OCI-LY3 (cell line): ENCODE measurements at regions not wholly inside any gene's neighbourhood (a gene's known extent, or its start where the extent isn't known, plus 50 kb on each side); places are given as distances from the start of the nearest gene placed in this dataset.

ENCODE experiments used
- H2AFZ ChIP-seq: fragments of 200-600, 300-600 bp; shearing (Covaris generic); 2 replicates; pipeline ENCODE4 v1.6.0; 2014; ENCODE audit warnings: antibody characterized with exemption, low read depth, low read length
- H3K27ac ChIP-seq: fragments of 200-600, 300-600 bp; sonication (generic); 2 replicates; pipeline ENCODE4 v1.5.1; 2014; ENCODE audit warnings: mild to moderate bottlenecking, low read length, moderate library complexity, mixed read lengths
- H3K27me3 ChIP-seq: fragments of 200-600, 300-600 bp; sonication (generic); 2 replicates; pipeline ENCODE4 v1.6.1; 2014; ENCODE audit warnings: low read depth, low read length, mixed read lengths
- H3K36me3 ChIP-seq: fragments of 200-600, 300-600 bp; sonication (generic); replicated peaks from 2 replicates; pipeline ENCODE3; 2014; ENCODE audit warnings: low read depth, low read length, mixed read lengths
- H3K4me1 ChIP-seq: fragments of 300-600, 200-600 bp; sonication (generic); 2 replicates; pipeline ENCODE4 v1.6.1; 2014; ENCODE audit warnings: low read length, mixed read lengths
- H3K4me2 ChIP-seq: fragments of 200-600, 300-600 bp; sonication (generic); 2 replicates; pipeline ENCODE4 v1.6.1; 2014; ENCODE audit warnings: low read length, mixed read lengths
- H3K4me3 ChIP-seq: fragments of 300-600, 200-600 bp; sonication (generic); 2 replicates; pipeline ENCODE4 v1.5.1; 2014; ENCODE audit warnings: antibody characterized with exemption, mild to moderate bottlenecking, low read length, moderate library complexity
- H3K79me2 ChIP-seq: fragments of 300-600, 200-600 bp; shearing (Covaris generic); 2 replicates; pipeline ENCODE4 v1.6.1; 2014; ENCODE audit warnings: mild to moderate bottlenecking, low read length, mixed read lengths
- H3K9ac ChIP-seq: fragments of 300-600, 200-600 bp; shearing (Covaris generic); 2 replicates; pipeline ENCODE4 v1.6.0; 2014; ENCODE audit warnings: mild to moderate bottlenecking, low read length, moderate library complexity
- H3K9me3 ChIP-seq: fragments of 200-600, 300-600 bp; shearing (Covaris generic); 2 replicates; pipeline ENCODE4 v1.6.1; 2014; ENCODE audit warnings: low read length, mixed read lengths; ENCODE audit not compliant: insufficient read depth
- H4K20me1 ChIP-seq: fragments of 200-600, 300-600 bp; sonication (generic); 2 replicates; pipeline ENCODE4 v1.6.1; 2016; ENCODE audit warnings: low read length, mixed read lengths; ENCODE audit not compliant: insufficient read depth
- CTCF ChIP-seq: fragments of 200-600, 300-600 bp; sonication (generic); IDR thresholded peaks from 2 replicates; pipeline ENCODE4 v1.5.1; 2014; ENCODE audit warnings: antibody characterized with exemption, low read length, low read depth
- EZH2phosphoT487 ChIP-seq: fragments of 200-600 bp; shearing (Covaris generic); IDR thresholded peaks from 2 replicates; pipeline ENCODE4 v1.6.1; 2018; ENCODE audit warnings: antibody characterized with exemption, mixed run types, low read depth

GRCh38 chr3:194780706-194781105 is 95.0 kb downstream of the FAM43A start:
- no peak overlapping the region for H3K4me3 ChIP-seq
- H4K20me1 ChIP-seq = no peaks in the 10 kb centered on the region
- H3K36me3 ChIP-seq = no peaks in the 10 kb centered on the region
- no peaks in the 10 kb centered on the region for H3K9me3 ChIP-seq
- TF ChIP-seq EZH2phosphoT487 (no peak), CTCF (no peak)
- H3K27me3 ChIP-seq = peaks cover 46% of the 10 kb centered on the region
- no peak overlapping the region for H3K27ac ChIP-seq
- no peak overlapping the region for H2AFZ ChIP-seq
- H3K9ac ChIP-seq = no peak overlapping the region
- no peaks in the 10 kb centered on the region for H3K79me2 ChIP-seq
- H3K4me1 ChIP-seq = no peaks in the 10 kb centered on the region
- H3K4me2 ChIP-seq = no peak overlapping the region

GRCh38 chr3:194781617-194782016 is 95.9 kb downstream of the FAM43A start:
- no peak overlapping the region for H3K4me2 ChIP-seq
- no peak overlapping the region for H2AFZ ChIP-seq
- H3K27ac ChIP-seq = no peak overlapping the region
- no peaks in the 10 kb centered on the region for H3K36me3 ChIP-seq
- no peak overlapping the region for H3K9ac ChIP-seq
- H3K27me3 ChIP-seq = peaks cover 37% of the 10 kb centered on the region
- TF ChIP-seq EZH2phosphoT487 = no peak
- no peak for TF ChIP-seq CTCF
- H3K4me1 ChIP-seq = no peaks in the 10 kb centered on the region
- H3K4me3 ChIP-seq = no peak overlapping the region
- H3K9me3 ChIP-seq = no peaks in the 10 kb centered on the region
- H4K20me1 ChIP-seq = no peaks in the 10 kb centered on the region
- no peaks in the 10 kb centered on the region for H3K79me2 ChIP-seq

- H3K9me3 ChIP-seq = no peaks in the 10 kb centered on the region
- no peaks in the 10 kb centered on the region for H4K20me1 ChIP-seq
- H3K9ac ChIP-seq = no peak overlapping the region
- H3K27ac ChIP-seq = no peak overlapping the region
- H3K27me3 ChIP-seq = peaks cover 28% of the 10 kb centered on the region
- no peaks in the 10 kb centered on the region for H3K4me1 ChIP-seq
- H3K36me3 ChIP-seq = no peaks in the 10 kb centered on the region
- no peak overlapping the region for H3K4me3 ChIP-seq
- no peak overlapping the region for H2AFZ ChIP-seq
- H3K4me2 ChIP-seq = no peak overlapping the region
- TF ChIP-seq CTCF (no peak), EZH2phosphoT487 (no peak)
- no peaks in the 10 kb centered on the region for H3K79me2 ChIP-seq
These were observed 97.2 kb downstream of the FAM43A start for GRCh38 chr3:194782698-194783404.

- H3K27ac ChIP-seq = no peak overlapping the region
- no peak overlapping the region for H3K4me2 ChIP-seq
- H3K36me3 ChIP-seq = no peaks in the 10 kb centered on the region
- no peaks in the 10 kb centered on the region for H3K9me3 ChIP-seq
- H4K20me1 ChIP-seq = no peaks in the 10 kb centered on the region
- no peaks in the 10 kb centered on the region for H3K4me1 ChIP-seq
- H3K9ac ChIP-seq = no peak overlapping the region
- H2AFZ ChIP-seq = no peak overlapping the region
- H3K27me3 ChIP-seq = peaks cover 16% of the 10 kb centered on the region
- no peaks in the 10 kb centered on the region for H3K79me2 ChIP-seq
- no peak overlapping the region for H3K4me3 ChIP-seq
- TF ChIP-seq EZH2phosphoT487 (no peak), CTCF (no peak)
These were observed 98.7 kb downstream of the FAM43A start for GRCh38 chr3:194784361-194784760.
